Right atrium auricular region (tissue), 2 donors: ENCODE measurements at regions not wholly inside any gene's neighbourhood (a gene's known extent, or its start where the extent isn't known, plus 50 kb on each side); places are given as distances from the start of the nearest gene placed in this dataset.

ENCODE experiments used
- DNase-seq: peaks from one replicate; pipeline ENCODE4 v3.0.0-alpha.2; 2019; ENCODE audit warnings: low spot score
- H3K27ac ChIP-seq, 2 donors: fragments of 200-600 bp; sonication (generic); 1 replicate in 1 of 2; 2 replicates in 1 of 2; pipeline ENCODE4 v1.5.1; 2016 to 2019
- H3K27me3 ChIP-seq, 2 donors: fragments of 200-600 bp; sonication (generic); one replicate each; pipeline versions ENCODE4 v1.5.1 to v1.6.0; 2017 to 2019
- H3K36me3 ChIP-seq: fragments of 200-600 bp; sonication (generic); one replicate; pipeline ENCODE4 v1.5.1; 2016
- H3K4me1 ChIP-seq, 2 donors: fragments of 200-600 bp; sonication (generic); one replicate each; pipeline versions ENCODE4 v1.5.1 to v1.6.0; 2017 to 2019
- H3K4me3 ChIP-seq, 2 donors: fragments of 200-600 bp; sonication (generic); 1 replicate in 1 of 2; 2 replicates in 1 of 2; pipeline ENCODE4 v1.5.1; 2017 to 2019; ENCODE audit warnings: mild to moderate bottlenecking in 1 of 2, moderate library complexity in 1 of 2
- H3K9me3 ChIP-seq, 2 donors: fragments of 200-600 bp; sonication (generic); one replicate each; pipeline ENCODE4 v1.5.1; 2019
- CTCF ChIP-seq, 2 donors: fragments of 200-600 bp; sonication (generic); IDR thresholded peaks; one replicate each; pipeline ENCODE4 v1.5.1; 2019; ENCODE audit warnings: antibody characterized with exemption in 2 of 2

GRCh38 chr13:26813980-26814348 is 53.4 kb upstream of the GPR12 start:
- Histone ChIP-seq H3K27ac (no peak overlapping the region), H3K36me3 (no peaks in the 10 kb centered on the region), H3K9me3 (no peaks in the 10 kb centered on the region), H3K27me3 (no peaks in the 10 kb centered on the region), H3K4me3 (no peak overlapping the region), H3K4me1 (no peaks in the 10 kb centered on the region)
- DNase-seq: no peak
- no peak for TF ChIP-seq CTCF (IDR thresholded peaks at IDR 0.05)

GRCh38 chr13:26813321-26813979 is 52.9 kb upstream of the GPR12 start:
- no peak overlapping the region for H3K4me3 ChIP-seq
- H3K9me3 ChIP-seq: no peaks in the 10 kb centered on the region
- no peak overlapping the region for H3K27ac ChIP-seq
- no peaks in the 10 kb centered on the region for H3K36me3 ChIP-seq
- no peaks in the 10 kb centered on the region for H3K27me3 ChIP-seq
- TF ChIP-seq CTCF (IDR thresholded peaks at IDR 0.05): no peak
- DNase-seq: no peak
- no peaks in the 10 kb centered on the region for H3K4me1 ChIP-seq

GRCh38 chr13:26811581-26811980 is 51.0 kb upstream of the GPR12 start:
- Histone ChIP-seq H3K4me3 (no peak overlapping the region), H3K36me3 (no peaks in the 10 kb centered on the region), H3K27ac (no peak overlapping the region)

More at GRCh38 chr13:26811581-26811980, 51.0 kb upstream of the GPR12 start:
- DNase-seq: no peak
- no peaks in the 10 kb centered on the region for H3K27me3 ChIP-seq
- H3K4me1 ChIP-seq: no peaks in the 10 kb centered on the region
- no peak for TF ChIP-seq CTCF (IDR thresholded peaks at IDR 0.05)
- no peaks in the 10 kb centered on the region for H3K9me3 ChIP-seq
